ENCODE measurements at regions not wholly inside any gene's neighbourhood (a gene's known extent, or its start where the extent isn't known, plus 50 kb on each side); places are given as distances from the start of the nearest gene placed in this dataset.

DNA sequence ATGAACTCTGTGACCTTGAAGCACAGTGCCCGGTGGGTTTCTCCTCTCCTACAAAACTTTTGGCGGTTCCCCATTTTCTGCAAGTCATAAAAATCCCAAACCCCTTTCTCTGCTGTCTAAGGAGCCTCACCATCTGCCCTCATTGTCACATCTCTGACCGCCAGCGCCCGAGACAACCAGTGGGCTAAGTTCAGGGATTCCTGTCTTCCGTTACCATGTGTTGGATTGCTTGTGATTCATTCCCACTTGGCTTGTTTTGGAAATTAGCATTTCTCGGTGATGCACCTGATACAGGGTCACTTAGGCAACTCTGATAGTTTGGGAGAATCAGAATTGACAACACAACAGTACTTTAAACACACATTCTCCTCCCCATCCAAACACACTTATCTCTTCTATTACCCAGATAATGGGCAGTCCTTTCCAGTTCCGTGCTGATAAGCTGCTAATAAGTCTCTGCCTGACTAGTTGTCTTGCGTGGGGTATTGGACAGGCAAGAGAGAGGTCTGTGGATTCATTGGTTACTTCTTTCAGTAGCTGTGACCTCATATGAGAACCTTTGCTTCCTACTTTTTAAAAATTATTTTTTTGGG, 70.0 kb upstream of the KLF4 start:
- H3K4me3 ChIP-seq = no peak overlapping the region
- no peaks in the 10 kb centered on the region for H3K9me3 ChIP-seq (replicated peaks in 1 of 11)
- H3K36me3 ChIP-seq = no peaks in the 10 kb centered on the region
- no peaks in the 10 kb centered on the region for H4K20me1 ChIP-seq
- H3K4me1 ChIP-seq = peaks cover 0 to 24% (median 0%) of the 10 kb centered on the region in 10 experiments; a peak in 5 of 20 replicates
- no peak overlapping the region for H3K4me2 ChIP-seq
- no peaks in the 10 kb centered on the region for H3K27me3 ChIP-seq
- no peak overlapping the region for H3K9ac ChIP-seq
- H3K27ac ChIP-seq = no peak overlapping the region
- TF ChIP-seq Cebpa-rat (IDR thresholded peaks at IDR 0.05) = no peak

DNA sequence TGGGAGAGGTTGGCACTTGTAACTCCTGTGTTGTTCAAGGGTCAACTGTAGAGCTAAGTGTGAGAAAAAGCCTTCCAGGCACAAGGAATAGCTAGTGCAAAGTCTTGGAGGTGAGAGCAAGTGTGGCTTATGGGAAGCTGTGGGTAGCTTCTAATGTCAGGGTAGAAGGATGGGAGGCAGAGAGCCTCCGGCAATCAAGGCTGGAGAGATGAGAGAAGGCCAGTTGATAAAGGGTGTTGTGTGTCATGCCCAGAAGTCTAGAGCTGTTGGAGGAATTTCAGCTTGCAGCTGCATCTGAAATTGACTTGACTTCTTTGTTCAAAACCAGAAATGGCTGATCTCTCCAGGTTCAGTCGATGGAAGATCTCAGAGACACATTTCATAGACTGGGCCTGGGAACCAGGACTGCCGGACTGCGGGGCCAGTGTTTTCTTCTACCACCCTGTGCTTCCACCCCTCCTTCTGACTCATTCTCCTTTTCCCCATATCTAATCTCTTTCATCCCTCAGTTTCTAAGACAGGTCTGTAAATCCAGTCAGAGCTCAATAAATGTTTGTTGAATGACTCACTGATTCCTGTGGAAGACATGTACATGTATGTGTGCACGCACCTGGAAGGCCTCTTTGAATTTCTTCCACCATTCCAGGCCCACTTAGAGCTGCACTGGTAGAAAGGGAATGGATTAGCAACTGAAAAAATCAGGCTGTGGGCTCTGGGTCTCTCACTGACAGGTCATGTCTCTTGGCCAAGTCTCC, 67.8 kb upstream of the KLF4 start:
- H3K4me1 ChIP-seq = peaks cover 0 to 3% (median 0%) of the 10 kb centered on the region in 10 experiments; a peak in 5 of 20 replicates
- H3K9ac ChIP-seq = no peak overlapping the region
- no peaks in the 10 kb centered on the region for H3K36me3 ChIP-seq
- no peak overlapping the region for H3K4me3 ChIP-seq
- no peak overlapping the region for H3K27ac ChIP-seq
- no peak for TF ChIP-seq Cebpa-rat (IDR thresholded peaks at IDR 0.05)
- no peaks in the 10 kb centered on the region for H3K27me3 ChIP-seq
- H3K4me2 ChIP-seq = no peak overlapping the region
- no peaks in the 10 kb centered on the region for H4K20me1 ChIP-seq
- no peaks in the 10 kb centered on the region for H3K9me3 ChIP-seq (replicated peaks in 1 of 11)

DNA sequence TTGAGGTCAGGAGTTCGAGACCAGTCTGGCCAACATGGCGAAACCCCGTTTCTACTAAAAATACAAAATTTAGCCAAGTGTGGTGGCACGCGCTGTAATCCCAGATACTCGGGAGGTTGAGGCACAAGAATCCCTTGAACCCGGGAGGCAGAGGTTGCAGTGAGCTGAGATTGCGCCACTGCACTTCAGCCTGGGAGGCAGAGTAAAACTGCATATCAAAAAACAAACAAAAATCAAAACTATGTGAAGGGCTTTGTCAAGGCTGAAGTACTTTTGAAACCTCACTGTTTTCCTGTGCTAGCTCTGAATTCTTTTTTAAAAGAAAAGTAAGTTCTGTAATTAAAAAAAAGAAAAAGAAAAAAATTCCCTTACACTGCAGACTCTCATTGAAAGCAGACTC, 65.1 kb upstream of the KLF4 start:
- Histone ChIP-seq H3K4me3 (no peak overlapping the region), H3K9ac (no peak overlapping the region), H3K9me3 (replicated peaks in 1 of 11) (0 out of 22 replicates have a peak, but pooled peaks cover 0 to 3% (median 0%) of the 10 kb centered on the region in 11 experiments), H3K27me3 (no peaks in the 10 kb centered on the region), H4K20me1 (no peaks in the 10 kb centered on the region), H3K27ac (no peak overlapping the region), H3K36me3 (no peaks in the 10 kb centered on the region), H3K4me1 (no peaks in the 10 kb centered on the region), H3K4me2 (no peak overlapping the region)
- TF ChIP-seq Cebpa-rat (IDR thresholded peaks at IDR 0.05) = no peak

DNA sequence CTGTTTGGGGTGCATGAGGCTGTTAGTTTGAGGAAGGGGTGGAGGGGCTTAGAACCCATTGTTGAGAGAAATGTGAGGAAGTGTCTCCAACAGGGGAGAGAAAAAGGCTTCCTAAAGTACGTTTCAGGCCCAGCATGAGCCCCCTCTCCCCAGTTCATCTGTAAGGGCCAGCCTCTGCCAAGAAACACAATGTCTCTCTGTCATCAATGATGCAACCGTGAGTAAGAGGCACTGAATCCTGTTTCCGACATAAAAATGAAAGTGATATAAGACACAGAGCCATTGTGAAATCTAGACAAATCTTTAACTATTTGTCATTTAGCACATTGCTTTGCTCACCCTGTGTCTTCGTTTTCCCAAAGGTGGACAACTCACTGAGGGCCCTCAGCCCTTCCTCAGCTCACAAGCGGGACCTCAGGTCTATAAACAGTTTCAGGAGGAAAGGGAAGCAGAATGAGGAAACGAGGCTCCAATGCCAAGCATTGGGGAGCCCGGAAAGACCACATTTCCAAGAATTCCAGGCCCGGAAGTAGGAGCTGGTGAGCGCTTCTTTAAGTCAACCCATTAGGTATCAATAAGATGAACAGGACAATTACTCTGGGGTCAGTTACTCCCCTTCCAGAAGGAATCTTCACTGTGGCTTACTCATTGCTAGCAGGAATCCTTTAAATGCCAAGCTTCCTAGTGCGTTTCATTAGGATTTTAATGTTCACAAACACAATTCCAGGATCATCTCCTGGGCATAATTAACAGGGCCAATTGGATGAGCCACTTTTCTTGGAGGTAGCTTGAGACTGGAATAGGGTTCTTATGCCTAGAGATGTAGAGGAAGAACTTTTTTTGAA, 59.0 kb upstream of the KLF4 start:
- peaks cover 22 to 29% (median 25%) of the 10 kb centered on the region in 10 experiments for H3K4me1 ChIP-seq
- peak overlapping the region; percentile 49 to 76 (median 63); a peak in 21 of 22 replicates for H3K27ac ChIP-seq
- peak in 8 of 11 experiments; percentile 25 to 83 (median 50); a peak in 10 of 22 replicates for TF ChIP-seq Cebpa-rat (IDR thresholded peaks at IDR 0.05)
- H4K20me1 ChIP-seq = no peaks in the 10 kb centered on the region
- H3K27me3 ChIP-seq = no peaks in the 10 kb centered on the region
- H3K4me3 ChIP-seq = no peak overlapping the region; a peak in 1 of 20 replicates
- H3K36me3 ChIP-seq = no peaks in the 10 kb centered on the region
- H3K9ac ChIP-seq = peak overlapping the region in 4 of 11 experiments; percentile 24 to 46 (median 43); a peak in 7 of 22 replicates
- H3K4me2 ChIP-seq = peak overlapping the region; percentile 67 to 83 (median 77)
- H3K9me3 ChIP-seq (replicated peaks in 1 of 11) = 0 out of 22 replicates have a peak, but pooled peaks cover 0 to 3% (median 0%) of the 10 kb centered on the region in 11 experiments

DNA sequence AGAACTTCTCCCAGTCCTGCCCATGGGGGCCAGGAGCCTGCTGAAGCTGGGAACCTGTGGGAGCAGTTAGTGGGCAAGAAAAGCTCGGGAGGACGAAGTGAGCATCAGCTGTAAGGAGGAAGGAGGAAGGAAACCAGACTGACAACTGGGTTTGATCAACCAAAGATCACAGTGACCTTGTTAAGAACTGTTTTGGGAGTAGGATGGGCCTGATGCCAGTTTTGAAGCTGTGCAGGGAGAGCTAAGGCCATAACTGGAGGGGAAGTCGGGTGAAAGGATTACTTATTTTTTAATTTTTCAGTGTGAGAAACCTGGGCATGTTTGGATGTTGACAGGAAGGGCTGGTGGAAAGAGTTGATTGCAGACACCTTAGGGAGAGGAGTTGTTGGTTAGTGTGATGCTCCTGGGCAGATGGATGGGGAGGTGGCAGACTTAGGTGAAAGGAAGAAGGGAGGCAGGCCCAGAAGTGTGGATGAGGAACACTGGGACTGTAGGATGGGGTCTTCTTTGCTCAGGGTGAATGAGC, 58.3 kb upstream of the KLF4 start:
- no peak for TF ChIP-seq Cebpa-rat (IDR thresholded peaks at IDR 0.05)
- Histone ChIP-seq H3K4me3 (no peak overlapping the region; a peak in 1 of 20 replicates), H3K4me1 (peaks cover 22 to 29% (median 25%) of the 10 kb centered on the region in 10 experiments), H4K20me1 (no peaks in the 10 kb centered on the region), H3K27me3 (no peaks in the 10 kb centered on the region), H3K9ac (peak overlapping the region in 5 of 11 experiments; percentile 21 to 46 (median 43); a peak in 8 of 22 replicates), H3K9me3 (replicated peaks in 1 of 11) (0 out of 22 replicates have a peak, but pooled peaks cover 0 to 3% (median 0%) of the 10 kb centered on the region in 11 experiments), H3K27ac (peak overlapping the region; percentile 49 to 76 (median 63); a peak in 21 of 22 replicates), H3K4me2 (peak overlapping the region; percentile 67 to 83 (median 77)), H3K36me3 (no peaks in the 10 kb centered on the region)

DNA sequence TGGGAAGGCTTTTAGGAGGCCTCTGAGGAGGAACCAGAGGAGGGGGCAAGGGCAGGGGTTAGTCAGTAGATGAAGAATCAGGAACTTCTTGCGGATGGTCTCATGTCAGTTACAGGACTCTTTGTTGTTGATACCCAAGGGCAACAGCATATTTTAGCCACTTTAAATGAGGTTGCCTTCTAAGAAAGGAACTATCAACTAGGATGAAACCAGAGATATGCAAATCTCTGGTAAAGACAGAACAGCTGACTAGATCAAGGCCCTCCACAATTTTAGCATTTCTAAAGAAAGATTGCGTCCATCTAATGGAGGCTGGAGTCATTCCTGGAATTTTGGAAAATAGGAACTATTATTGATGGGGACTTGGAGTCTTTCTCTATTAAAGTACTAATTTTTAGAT, 57.7 kb upstream of the KLF4 start:
- no peak overlapping the region for H3K4me3 ChIP-seq
- no peaks in the 10 kb centered on the region for H3K36me3 ChIP-seq
- peaks cover 22 to 29% (median 25%) of the 10 kb centered on the region in 10 experiments for H3K4me1 ChIP-seq
- 0 out of 22 replicates have a peak, but pooled peaks cover 0 to 3% (median 0%) of the 10 kb centered on the region in 11 experiments for H3K9me3 ChIP-seq (replicated peaks in 1 of 11)
- H3K4me2 ChIP-seq = peak overlapping the region; percentile 67 to 83 (median 77)
- peak overlapping the region in 3 of 11 experiments; percentile 24 to 46 (median 43); a peak in 5 of 22 replicates for H3K9ac ChIP-seq
- no peaks in the 10 kb centered on the region for H3K27me3 ChIP-seq
- peak overlapping the region; percentile 49 to 76 (median 63); a peak in 15 of 22 replicates for H3K27ac ChIP-seq
- no peak for TF ChIP-seq Cebpa-rat (IDR thresholded peaks at IDR 0.05)
- no peaks in the 10 kb centered on the region for H4K20me1 ChIP-seq

DNA sequence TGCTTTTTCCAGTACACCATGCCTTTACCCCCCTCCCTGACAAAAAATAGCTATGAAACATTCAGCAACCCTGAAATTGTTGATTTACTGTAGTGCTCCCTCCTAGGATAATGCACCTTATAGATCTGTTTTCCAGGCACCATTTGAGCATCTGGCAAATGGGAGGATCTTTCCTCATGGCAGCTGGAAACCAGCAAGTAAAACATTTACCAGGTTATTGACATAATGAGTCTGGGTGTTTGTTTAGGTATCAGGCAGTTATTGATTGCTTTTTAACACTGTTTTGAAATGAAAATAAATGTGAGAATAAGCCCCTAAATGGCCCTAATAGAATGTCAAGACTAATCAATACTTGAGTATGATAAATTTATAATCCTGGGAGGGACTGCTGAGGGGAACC, 57.3 kb upstream of the KLF4 start:
- H3K36me3 ChIP-seq = no peaks in the 10 kb centered on the region
- 0 out of 22 replicates have a peak, but pooled peaks cover 0 to 3% (median 0%) of the 10 kb centered on the region in 11 experiments for H3K9me3 ChIP-seq (replicated peaks in 1 of 11)
- H3K4me3 ChIP-seq = no peak overlapping the region
- no peak overlapping the region for H3K9ac ChIP-seq
- peak overlapping the region in 7 of 11 experiments; percentile 67 to 83 (median 78); a peak in 10 of 22 replicates for H3K4me2 ChIP-seq
- H3K27me3 ChIP-seq = no peaks in the 10 kb centered on the region
- TF ChIP-seq Cebpa-rat (IDR thresholded peaks at IDR 0.05) = no peak
- H3K27ac ChIP-seq = peak overlapping the region in 1 of 11 experiments; percentile 5; a peak in 2 of 22 replicates
- no peaks in the 10 kb centered on the region for H4K20me1 ChIP-seq
- peaks cover 22 to 29% (median 25%) of the 10 kb centered on the region in 10 experiments for H3K4me1 ChIP-seq

DNA sequence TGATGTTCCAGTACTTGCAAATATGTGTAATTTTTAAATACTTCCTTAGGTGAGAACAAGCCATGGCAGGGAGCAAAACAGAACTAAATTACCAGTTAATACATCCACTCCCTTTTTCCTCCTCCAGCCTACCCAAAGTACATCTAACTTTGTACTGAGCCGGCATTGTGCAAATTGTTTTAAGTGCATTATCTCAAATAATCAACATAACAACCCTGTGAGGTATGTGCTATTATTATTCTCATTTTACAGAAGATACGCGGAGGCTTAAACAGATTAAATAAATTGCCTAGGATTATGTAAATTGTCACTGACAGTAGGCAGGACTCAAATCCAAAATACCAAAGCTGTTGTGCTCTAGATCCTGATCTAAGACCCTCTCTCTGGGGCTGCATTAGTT, 55.5 kb upstream of the KLF4 start:
- H4K20me1 ChIP-seq = no peaks in the 10 kb centered on the region
- H3K4me2 ChIP-seq = no peak overlapping the region
- no peak overlapping the region for H3K27ac ChIP-seq
- H3K27me3 ChIP-seq = no peaks in the 10 kb centered on the region
- peaks cover 22 to 29% (median 25%) of the 10 kb centered on the region in 10 experiments for H3K4me1 ChIP-seq
- no peak overlapping the region for H3K9ac ChIP-seq
- H3K36me3 ChIP-seq = no peaks in the 10 kb centered on the region
- no peak overlapping the region for H3K4me3 ChIP-seq
- no peaks in the 10 kb centered on the region for H3K9me3 ChIP-seq (replicated peaks in 1 of 11)
- TF ChIP-seq Cebpa-rat (IDR thresholded peaks at IDR 0.05) = no peak

Measured in BLaER1 treated with 17β-estradiol and CSF1 and Interleukin-3, amounts not matched to agents 10 nM and 100 nM (cell line).